Jurkat, Clone E6-1 (cell line): ENCODE measurements at regions not wholly inside any gene's neighbourhood (a gene's known extent, or its start where the extent isn't known, plus 50 kb on each side); places are given as distances from the start of the nearest gene placed in this dataset.
"Not testable (repeated sequence)": the region's sequence is repeated elsewhere in the genome, so short reads cannot be mapped to it uniquely, and the experiment has no call there.

ENCODE experiments used
- DNase-seq: peaks from one replicate; pipeline ENCODE4 v3.0.0-alpha.2; 2011; ENCODE audit warnings: low read depth, low spot score
- H3K4me3 ChIP-seq: 2 replicates; pipeline ENCODE4 v1.5.1; 2011; ENCODE audit warnings: mild to moderate bottlenecking, low read length, control low read depth, moderate library complexity

- H3K4me3 ChIP-seq = no peak overlapping the region
- no peak for DNase-seq
These were observed 319.0 kb upstream of the PTGER4 start for GRCh38 chr5:40360685-40361084.

DNA sequence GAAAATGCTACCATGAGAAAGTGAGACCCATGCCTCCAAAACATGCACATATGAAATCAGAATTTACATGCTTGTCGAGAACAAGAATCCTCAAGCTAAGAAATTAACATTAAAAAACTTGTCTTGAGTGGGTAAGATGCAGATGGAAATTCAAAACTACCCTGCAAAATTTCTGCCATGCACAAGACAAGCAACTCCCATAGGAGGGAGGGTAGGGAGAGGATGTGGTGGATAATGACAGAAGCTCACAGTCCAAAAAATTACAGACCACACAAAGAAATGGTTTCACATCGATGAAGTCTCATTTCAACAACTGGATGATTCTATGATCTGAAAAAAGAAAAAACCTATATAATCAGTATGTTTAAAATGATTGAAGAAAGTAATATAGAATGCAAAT, 319.9 kb upstream of the PTGER4 start:
- DNase-seq = no peak
- H3K4me3 ChIP-seq = no peak overlapping the region

DNA sequence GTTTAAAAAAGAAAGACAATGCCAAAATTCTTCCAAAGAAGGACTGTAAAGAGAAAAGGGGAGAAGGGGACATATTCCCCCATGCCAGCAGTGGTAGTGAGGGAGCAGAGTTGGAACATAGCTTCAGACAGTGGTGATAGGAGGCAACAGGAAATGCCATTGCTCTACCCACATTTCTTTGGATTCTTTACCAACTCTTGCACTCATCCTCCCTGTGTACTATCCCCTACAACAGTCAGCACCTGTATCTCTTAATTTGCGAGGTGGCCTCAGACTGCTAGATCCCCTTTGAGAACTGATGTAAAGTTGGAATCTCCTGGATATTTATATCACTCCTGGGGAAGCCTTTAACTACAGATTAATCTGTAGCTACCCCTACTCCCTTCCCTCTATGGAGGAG, 320.6 kb upstream of the PTGER4 start:
- no peak for DNase-seq

DNA sequence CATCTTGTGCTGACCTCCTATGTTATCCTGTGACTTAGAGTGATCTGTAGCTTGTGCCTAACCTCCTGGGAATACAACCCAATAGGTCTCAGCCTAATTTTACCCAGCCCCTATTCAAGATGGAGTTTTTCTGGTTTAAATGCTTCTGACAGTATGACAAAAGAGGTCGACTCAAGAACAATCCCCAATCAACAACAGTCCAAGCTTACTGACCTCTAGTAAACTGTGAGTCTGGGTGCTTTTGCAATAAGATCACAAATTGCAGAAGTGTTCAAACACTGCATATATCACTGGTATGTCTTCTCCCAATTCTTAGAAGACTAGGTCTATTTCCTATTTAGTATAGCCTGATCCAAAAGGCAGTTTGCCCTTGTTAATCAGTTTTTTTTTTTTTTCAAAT, 323.5 kb upstream of the PTGER4 start:
- DNase-seq = no peak
- H3K4me3 ChIP-seq = no peak overlapping the region

More for the DNA sequence above, 320.6 kb upstream of the PTGER4 start:
- H3K4me3 ChIP-seq = no peak overlapping the region

DNA sequence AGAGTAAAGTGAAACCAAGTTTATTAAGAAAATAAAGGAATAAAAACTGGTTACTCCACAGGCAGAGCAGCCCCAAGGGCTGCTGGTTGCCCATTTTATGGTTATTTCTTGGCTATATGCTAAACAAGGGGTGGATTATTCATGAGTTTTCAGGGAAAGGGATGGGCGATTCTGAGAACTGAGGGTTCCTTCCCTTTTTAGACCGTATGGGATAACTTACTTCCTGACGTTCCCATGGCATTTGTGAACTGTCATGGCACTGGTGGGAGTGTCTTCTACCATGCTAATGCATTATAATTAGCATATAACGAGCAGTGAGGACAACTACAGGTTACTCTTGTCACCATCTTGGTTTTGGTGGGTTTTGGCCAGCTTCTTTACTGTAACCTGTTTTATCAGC, 323.9 kb upstream of the PTGER4 start:
- no peak for DNase-seq
- H3K4me3 ChIP-seq = no peak overlapping the region

DNA sequence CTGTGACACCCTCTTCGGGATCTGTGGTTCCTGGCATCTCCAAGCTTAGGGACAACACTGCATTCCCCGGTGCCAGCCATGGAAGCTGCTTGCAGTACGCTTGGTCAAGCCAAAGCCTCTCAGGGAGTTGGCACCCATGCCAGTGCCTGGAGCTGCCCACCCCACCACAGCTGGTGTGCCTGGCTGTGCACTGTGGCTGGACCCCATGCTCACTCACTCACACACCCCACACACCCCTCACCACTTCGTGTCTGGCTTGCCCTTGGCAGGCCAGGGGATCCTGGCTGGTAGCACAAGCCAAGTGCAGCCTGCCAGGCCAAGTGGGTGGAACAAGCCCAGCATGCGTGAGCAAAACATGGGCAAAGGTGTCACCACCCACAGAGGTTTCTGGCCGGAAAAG, 324.5 kb upstream of the PTGER4 start:
- H3K4me3 ChIP-seq = no peak overlapping the region
- no peak for DNase-seq

- H3K4me3 ChIP-seq = no peak overlapping the region
- no peak for DNase-seq
These were observed 325.5 kb upstream of the PTGER4 start for GRCh38 chr5:40354171-40354570.

GRCh38 chr5:40353442-40353841, 326.3 kb upstream of the PTGER4 start:
- DNase-seq = no peak
- H3K4me3 ChIP-seq = no peak overlapping the region

- DNase-seq = no peak
These were observed 331.6 kb upstream of the PTGER4 start for GRCh38 chr5:40347981-40348725.

GRCh38 chr5:40346901-40347300, 332.8 kb upstream of the PTGER4 start:
- no peak overlapping the region for H3K4me3 ChIP-seq
- no peak for DNase-seq

More at GRCh38 chr5:40347981-40348725, 331.6 kb upstream of the PTGER4 start:
- H3K4me3 ChIP-seq = no peak overlapping the region

- DNase-seq, H3K4me3 ChIP-seq: not testable (repeated sequence)
These were observed 341.3 kb upstream of the PTGER4 start for GRCh38 chr5:40338434-40338833.

GRCh38 chr5:40334242-40334635, 345.5 kb upstream of the PTGER4 start:
- H3K4me3 ChIP-seq = no peak overlapping the region
- no peak for DNase-seq

DNA sequence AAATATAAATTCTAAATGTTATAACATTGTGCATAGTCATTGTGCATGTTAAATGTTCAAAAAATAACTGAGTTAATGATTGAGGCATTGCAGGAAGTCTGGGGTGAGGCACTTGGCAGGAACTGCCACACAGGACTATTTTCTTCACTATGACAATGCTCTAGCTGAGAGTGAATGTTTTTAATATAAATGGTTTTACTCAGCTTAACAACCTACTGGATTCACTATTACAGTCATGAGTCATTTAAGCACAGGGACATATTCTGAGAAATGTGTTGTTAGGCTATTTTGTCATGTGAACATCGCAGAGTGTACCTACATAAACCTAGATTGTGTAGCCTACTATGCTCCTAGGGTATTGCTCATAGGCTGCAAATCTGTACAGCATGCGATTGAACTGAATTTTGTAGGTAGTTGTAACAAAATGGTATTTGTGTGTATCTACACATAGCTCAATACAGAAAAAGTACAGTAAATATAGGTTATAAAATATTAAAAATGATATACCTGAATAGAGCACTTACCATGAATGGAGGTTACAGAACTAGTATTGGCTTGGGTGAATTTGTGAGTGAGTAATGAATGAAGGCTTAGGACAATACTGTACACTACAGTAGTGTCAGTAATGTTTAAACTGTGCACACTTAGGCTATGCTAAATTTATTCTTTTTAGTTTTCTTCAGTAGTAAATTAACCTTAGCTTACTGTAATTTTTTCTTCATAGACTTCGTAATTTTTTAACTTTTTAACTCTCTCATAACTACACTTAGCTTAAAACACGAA, 346.1 kb upstream of the PTGER4 start:
- no peak overlapping the region for H3K4me3 ChIP-seq
- no peak for DNase-seq

- no peak overlapping the region for H3K4me3 ChIP-seq
- DNase-seq = no peak
These were observed 346.7 kb upstream of the PTGER4 start for GRCh38 chr5:40332970-40333369.

GRCh38 chr5:40331616-40332015, 348.1 kb upstream of the PTGER4 start:
- no peak for DNase-seq
- H3K4me3 ChIP-seq = no peak overlapping the region

- DNase-seq = no peak
- no peak overlapping the region for H3K4me3 ChIP-seq
These were observed 358.2 kb upstream of the PTGER4 start for GRCh38 chr5:40321514-40321913.

GRCh38 chr5:40318395-40318794, 361.3 kb upstream of the PTGER4 start:
- DNase-seq = no peak
- H3K4me3 ChIP-seq = no peak overlapping the region

- DNase-seq = no peak
- H3K4me3 ChIP-seq = no peak overlapping the region
These were observed 362.7 kb upstream of the PTGER4 start for GRCh38 chr5:40317023-40317422.

DNA sequence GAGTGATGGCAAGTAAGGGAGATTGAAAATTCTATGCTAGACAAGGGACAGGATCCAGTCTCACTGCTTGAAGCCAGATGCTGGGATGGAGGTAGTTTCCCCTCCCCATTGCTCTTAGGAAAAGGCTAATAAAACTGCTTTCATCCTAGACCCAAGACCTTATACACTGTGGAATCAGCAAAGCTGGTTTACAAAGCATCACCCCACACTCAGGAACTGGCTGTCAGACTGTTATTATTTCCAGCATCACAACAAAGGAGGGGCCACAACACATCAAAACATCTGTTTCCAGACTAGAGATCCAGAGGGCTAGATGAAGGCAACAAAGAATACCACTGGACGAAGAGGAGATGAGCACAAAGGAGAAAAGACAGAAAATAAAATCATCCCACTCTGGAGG, 364.6 kb upstream of the PTGER4 start:
- no peak overlapping the region for H3K4me3 ChIP-seq
- no peak for DNase-seq

- H3K4me3 ChIP-seq = no peak overlapping the region
- no peak for DNase-seq
These were observed 365.4 kb upstream of the PTGER4 start for GRCh38 chr5:40314275-40314674.

- DNase-seq = no peak
These were observed 367.5 kb upstream of the PTGER4 start for GRCh38 chr5:40312205-40312604.

More at GRCh38 chr5:40312205-40312604, 367.5 kb upstream of the PTGER4 start:
- H3K4me3 ChIP-seq = no peak overlapping the region
